ENCODE measurements at regions not wholly inside any gene's neighbourhood (a gene's known extent, or its start where the extent isn't known, plus 50 kb on each side); places are given as distances from the start of the nearest gene placed in this dataset.

GRCh38 chr6:1463275-1463674 lies 73.9 kb downstream of the FOXF2 start:
- DNase-seq (ENCODE audit: extremely low spot score, unreplicated experiment) = no peak
- no peaks in the 10 kb centered on the region for H3K36me3 Mint-ChIP-seq (ENCODE audit: unreplicated experiment)
- H3K9me3 Mint-ChIP-seq (ENCODE audit: unreplicated experiment) = no peaks in the 10 kb centered on the region
- no peak overlapping the region for H3K4me3 Mint-ChIP-seq (ENCODE audit: unreplicated experiment)
- H3K27ac Mint-ChIP-seq (ENCODE audit: unreplicated experiment) = no peak overlapping the region
- no peaks in the 10 kb centered on the region for H3K4me1 Mint-ChIP-seq (ENCODE audit: unreplicated experiment)
- no peak for TF ChIP-seq CTCF (IDR thresholded peaks at IDR 0.05)
- H3K27me3 Mint-ChIP-seq (ENCODE audit: unreplicated experiment) = no peaks in the 10 kb centered on the region

- no peaks in the 10 kb centered on the region for H3K36me3 Mint-ChIP-seq (ENCODE audit: unreplicated experiment)
- no peak for DNase-seq (ENCODE audit: extremely low spot score, unreplicated experiment)
- H3K27ac Mint-ChIP-seq (ENCODE audit: unreplicated experiment) = no peak overlapping the region
- TF ChIP-seq CTCF (IDR thresholded peaks at IDR 0.05) = no peak
- H3K4me1 Mint-ChIP-seq (ENCODE audit: unreplicated experiment) = no peaks in the 10 kb centered on the region
- H3K4me3 Mint-ChIP-seq (ENCODE audit: unreplicated experiment) = no peak overlapping the region
- no peaks in the 10 kb centered on the region for H3K9me3 Mint-ChIP-seq (ENCODE audit: unreplicated experiment)
- no peaks in the 10 kb centered on the region for H3K27me3 Mint-ChIP-seq (ENCODE audit: unreplicated experiment)
Observed at GRCh38 chr6:1463751-1464426, 74.5 kb downstream of the FOXF2 start.

GRCh38 chr6:1464781-1465370 lies 75.5 kb downstream of the FOXF2 start:
- Mint-ChIP-seq H3K9me3 (ENCODE audit: unreplicated experiment) (no peaks in the 10 kb centered on the region), H3K4me1 (ENCODE audit: unreplicated experiment) (no peaks in the 10 kb centered on the region), H3K36me3 (ENCODE audit: unreplicated experiment) (no peaks in the 10 kb centered on the region), H3K4me3 (ENCODE audit: unreplicated experiment) (no peak overlapping the region), H3K27ac (ENCODE audit: unreplicated experiment) (no peak overlapping the region), H3K27me3 (ENCODE audit: unreplicated experiment) (no peaks in the 10 kb centered on the region)
- no peak for TF ChIP-seq CTCF (IDR thresholded peaks at IDR 0.05)
- DNase-seq (ENCODE audit: extremely low spot score, unreplicated experiment) = no peak

GRCh38 chr6:1468126-1468525 lies 78.8 kb downstream of the FOXF2 start:
- H3K27ac Mint-ChIP-seq (ENCODE audit: unreplicated experiment) = no peak overlapping the region
- no peaks in the 10 kb centered on the region for H3K36me3 Mint-ChIP-seq (ENCODE audit: unreplicated experiment)
- TF ChIP-seq CTCF (IDR thresholded peaks at IDR 0.05) = no peak
- H3K27me3 Mint-ChIP-seq (ENCODE audit: unreplicated experiment) = no peaks in the 10 kb centered on the region
- H3K4me3 Mint-ChIP-seq (ENCODE audit: unreplicated experiment) = no peak overlapping the region
- no peaks in the 10 kb centered on the region for H3K9me3 Mint-ChIP-seq (ENCODE audit: unreplicated experiment)
- peaks cover 3% of the 10 kb centered on the region for H3K4me1 Mint-ChIP-seq (ENCODE audit: unreplicated experiment)
- DNase-seq (ENCODE audit: extremely low spot score, unreplicated experiment) = no peak

- Mint-ChIP-seq H3K27me3 (ENCODE audit: unreplicated experiment) (no peaks in the 10 kb centered on the region), H3K36me3 (ENCODE audit: unreplicated experiment) (no peaks in the 10 kb centered on the region), H3K9me3 (ENCODE audit: unreplicated experiment) (no peaks in the 10 kb centered on the region), H3K4me1 (ENCODE audit: unreplicated experiment) (peaks cover 13% of the 10 kb centered on the region), H3K4me3 (ENCODE audit: unreplicated experiment) (no peak overlapping the region), H3K27ac (ENCODE audit: unreplicated experiment) (no peak overlapping the region)
- TF ChIP-seq CTCF (IDR thresholded peaks at IDR 0.05) = no peak
- no peak for DNase-seq (ENCODE audit: extremely low spot score, unreplicated experiment)
Observed at GRCh38 chr6:1470040-1470439, 80.7 kb downstream of the FOXF2 start.

Measured in osteocyte (in vitro differentiated cells).